ENCODE measurements at regions not wholly inside any gene's neighbourhood (a gene's known extent, or its start where the extent isn't known, plus 50 kb on each side); places are given as distances from the start of the nearest gene placed in this dataset.

GRCh38 chr3:72112435-72112834 lies 327.5 kb upstream of the PROK2 start:
- TF ChIP-seq, protein P1, sequence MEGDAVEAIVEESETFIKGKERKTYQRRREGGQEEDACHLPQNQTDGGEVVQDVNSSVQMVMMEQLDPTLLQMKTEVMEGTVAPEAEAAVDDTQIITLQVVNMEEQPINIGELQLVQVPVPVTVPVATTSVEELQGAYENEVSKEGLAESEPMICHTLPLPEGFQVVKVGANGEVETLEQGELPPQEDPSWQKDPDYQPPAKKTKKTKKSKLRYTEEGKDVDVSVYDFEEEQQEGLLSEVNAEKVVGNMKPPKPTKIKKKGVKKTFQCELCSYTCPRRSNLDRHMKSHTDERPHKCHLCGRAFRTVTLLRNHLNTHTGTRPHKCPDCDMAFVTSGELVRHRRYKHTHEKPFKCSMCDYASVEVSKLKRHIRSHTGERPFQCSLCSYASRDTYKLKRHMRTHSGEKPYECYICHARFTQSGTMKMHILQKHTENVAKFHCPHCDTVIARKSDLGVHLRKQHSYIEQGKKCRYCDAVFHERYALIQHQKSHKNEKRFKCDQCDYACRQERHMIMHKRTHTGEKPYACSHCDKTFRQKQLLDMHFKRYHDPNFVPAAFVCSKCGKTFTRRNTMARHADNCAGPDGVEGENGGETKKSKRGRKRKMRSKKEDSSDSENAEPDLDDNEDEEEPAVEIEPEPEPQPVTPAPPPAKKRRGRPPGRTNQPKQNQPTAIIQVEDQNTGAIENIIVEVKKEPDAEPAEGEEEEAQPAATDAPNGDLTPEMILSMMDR (IDR thresholded peaks at IDR 0.05), result no peak
- no peak for TF ChIP-seq ZFX (IDR thresholded peaks at IDR 0.05; ENCODE audit: borderline replicate concordance)
